OCI-LY3 (cell line): ENCODE measurements at regions not wholly inside any gene's neighbourhood (a gene's known extent, or its start where the extent isn't known, plus 50 kb on each side); places are given as distances from the start of the nearest gene placed in this dataset.

Experiments used
- H2AFZ ChIP-seq: fragments of 200-600, 300-600 bp; shearing (Covaris generic); 2 replicates; pipeline ENCODE4 v1.6.0; 2014; ENCODE audit warnings: antibody characterized with exemption, low read depth, low read length
- H3K27ac ChIP-seq: fragments of 200-600, 300-600 bp; sonication (generic); 2 replicates; pipeline ENCODE4 v1.5.1; 2014; ENCODE audit warnings: mild to moderate bottlenecking, low read length, moderate library complexity, mixed read lengths
- H3K27me3 ChIP-seq: fragments of 200-600, 300-600 bp; sonication (generic); 2 replicates; pipeline ENCODE4 v1.6.1; 2014; ENCODE audit warnings: low read depth, low read length, mixed read lengths
- H3K36me3 ChIP-seq: fragments of 200-600, 300-600 bp; sonication (generic); replicated peaks from 2 replicates; pipeline ENCODE3; 2014; ENCODE audit warnings: low read depth, low read length, mixed read lengths
- H3K4me1 ChIP-seq: fragments of 300-600, 200-600 bp; sonication (generic); 2 replicates; pipeline ENCODE4 v1.6.1; 2014; ENCODE audit warnings: low read length, mixed read lengths
- H3K4me2 ChIP-seq: fragments of 200-600, 300-600 bp; sonication (generic); 2 replicates; pipeline ENCODE4 v1.6.1; 2014; ENCODE audit warnings: low read length, mixed read lengths
- H3K4me3 ChIP-seq: fragments of 300-600, 200-600 bp; sonication (generic); 2 replicates; pipeline ENCODE4 v1.5.1; 2014; ENCODE audit warnings: antibody characterized with exemption, mild to moderate bottlenecking, low read length, moderate library complexity
- H3K79me2 ChIP-seq: fragments of 300-600, 200-600 bp; shearing (Covaris generic); 2 replicates; pipeline ENCODE4 v1.6.1; 2014; ENCODE audit warnings: mild to moderate bottlenecking, low read length, mixed read lengths
- H3K9ac ChIP-seq: fragments of 300-600, 200-600 bp; shearing (Covaris generic); 2 replicates; pipeline ENCODE4 v1.6.0; 2014; ENCODE audit warnings: mild to moderate bottlenecking, low read length, moderate library complexity
- H3K9me3 ChIP-seq: fragments of 200-600, 300-600 bp; shearing (Covaris generic); 2 replicates; pipeline ENCODE4 v1.6.1; 2014; ENCODE audit warnings: low read length, mixed read lengths; ENCODE audit not compliant: insufficient read depth
- H4K20me1 ChIP-seq: fragments of 200-600, 300-600 bp; sonication (generic); 2 replicates; pipeline ENCODE4 v1.6.1; 2016; ENCODE audit warnings: low read length, mixed read lengths; ENCODE audit not compliant: insufficient read depth
- CTCF ChIP-seq: fragments of 200-600, 300-600 bp; sonication (generic); IDR thresholded peaks from 2 replicates; pipeline ENCODE4 v1.5.1; 2014; ENCODE audit warnings: antibody characterized with exemption, low read length, low read depth
- EZH2phosphoT487 ChIP-seq: fragments of 200-600 bp; shearing (Covaris generic); IDR thresholded peaks from 2 replicates; pipeline ENCODE4 v1.6.1; 2018; ENCODE audit warnings: antibody characterized with exemption, mixed run types, low read depth

GRCh38 chr18:54672846-54673475, 81.9 kb downstream of the DYNAP start:
- H2AFZ ChIP-seq, result no peak overlapping the region
- no peaks in the 10 kb centered on the region for H3K4me1 ChIP-seq
- H3K27me3 ChIP-seq, result no peaks in the 10 kb centered on the region
- H3K4me2 ChIP-seq, result no peak overlapping the region
- no peaks in the 10 kb centered on the region for H3K79me2 ChIP-seq
- no peak overlapping the region for H3K4me3 ChIP-seq
- no peaks in the 10 kb centered on the region for H3K36me3 ChIP-seq
- H3K9ac ChIP-seq, result no peak overlapping the region
- no peaks in the 10 kb centered on the region for H4K20me1 ChIP-seq
- no peaks in the 10 kb centered on the region for H3K9me3 ChIP-seq
- TF ChIP-seq CTCF (no peak), EZH2phosphoT487 (no peak)
- H3K27ac ChIP-seq, result no peak overlapping the region

- Histone ChIP-seq H3K27ac (no peak overlapping the region), H3K4me2 (no peak overlapping the region), H2AFZ (no peak overlapping the region), H3K9me3 (no peaks in the 10 kb centered on the region), H4K20me1 (no peaks in the 10 kb centered on the region), H3K36me3 (no peaks in the 10 kb centered on the region), H3K4me1 (no peaks in the 10 kb centered on the region), H3K27me3 (no peaks in the 10 kb centered on the region), H3K9ac (no peak overlapping the region), H3K4me3 (no peak overlapping the region), H3K79me2 (no peaks in the 10 kb centered on the region)
- TF ChIP-seq EZH2phosphoT487 (no peak), CTCF (no peak)
These were observed 82.9 kb downstream of the DYNAP start for GRCh38 chr18:54673936-54674335.

GRCh38 chr18:54675076-54675475, 84.0 kb downstream of the DYNAP start:
- H2AFZ ChIP-seq, result no peak overlapping the region

More at GRCh38 chr18:54675076-54675475, 84.0 kb downstream of the DYNAP start:
- Histone ChIP-seq H3K9me3 (no peaks in the 10 kb centered on the region), H3K4me3 (no peak overlapping the region), H3K9ac (no peak overlapping the region), H3K4me1 (peaks cover 7% of the 10 kb centered on the region), H4K20me1 (no peaks in the 10 kb centered on the region), H3K4me2 (no peak overlapping the region), H3K27ac (no peak overlapping the region), H3K79me2 (no peaks in the 10 kb centered on the region), H3K36me3 (no peaks in the 10 kb centered on the region), H3K27me3 (no peaks in the 10 kb centered on the region)
- TF ChIP-seq EZH2phosphoT487, result no peak
- TF ChIP-seq CTCF, result no peak
